OCI-LY7 (cell line): ENCODE measurements at regions not wholly inside any gene's neighbourhood (a gene's known extent, or its start where the extent isn't known, plus 50 kb on each side); places are given as distances from the start of the nearest gene placed in this dataset.
A peak's percentile ranks its signal among the peaks of the same experiment; 100 is the strongest.

ENCODE experiments used
- EZH2phosphoT487 ChIP-seq: fragments of 200-600 bp; sonication (generic); IDR thresholded peaks from 2 replicates; pipeline ENCODE4 v1.6.1; 2018; ENCODE audit warnings: low read depth, borderline replicate concordance, mild to moderate bottlenecking, mixed run types, antibody characterized with exemption, low read length, moderate library complexity, mixed read lengths
- TF ChIP-seq, protein P1 (sequence below): fragments of 200-600 bp; sonication (generic); conservative IDR thresholded peaks from 2 replicates; pipeline ENCODE4 v1.5.1; 2014; ENCODE audit warnings: mild to moderate bottlenecking, antibody characterized with exemption, low read length, moderate library complexity, mixed read lengths

DNA sequence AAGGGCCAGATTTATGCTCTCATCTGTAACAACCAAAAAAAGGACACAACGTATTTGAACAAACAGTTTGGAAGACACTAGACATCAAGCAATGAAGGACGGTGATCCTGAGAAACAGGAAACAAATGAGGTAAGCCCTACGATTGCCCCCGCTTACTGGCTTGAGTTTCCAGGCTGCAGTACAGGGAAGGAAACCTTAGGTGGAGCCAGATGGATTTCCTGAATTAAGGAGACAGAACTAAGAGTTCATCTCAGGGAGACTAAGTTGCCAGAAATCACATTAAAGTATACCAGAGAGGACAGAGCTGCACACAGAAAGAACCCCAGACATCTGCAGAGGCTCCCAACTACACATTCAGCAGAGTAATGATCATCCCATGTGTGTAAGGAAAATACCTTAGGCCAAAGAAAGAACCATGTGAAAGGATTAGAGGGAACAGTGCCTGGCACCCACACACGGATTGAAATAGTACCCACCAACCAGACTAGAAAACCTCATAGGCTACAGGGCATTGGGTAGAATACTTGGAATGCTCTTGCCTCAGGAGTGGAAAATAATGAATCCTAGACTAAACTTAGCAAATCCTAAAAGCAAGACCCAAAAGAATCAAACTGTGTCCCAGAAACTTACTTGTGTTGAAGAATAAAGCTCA, 99.3 kb upstream of the NIPBL start:
- TF ChIP-seq, protein P1, sequence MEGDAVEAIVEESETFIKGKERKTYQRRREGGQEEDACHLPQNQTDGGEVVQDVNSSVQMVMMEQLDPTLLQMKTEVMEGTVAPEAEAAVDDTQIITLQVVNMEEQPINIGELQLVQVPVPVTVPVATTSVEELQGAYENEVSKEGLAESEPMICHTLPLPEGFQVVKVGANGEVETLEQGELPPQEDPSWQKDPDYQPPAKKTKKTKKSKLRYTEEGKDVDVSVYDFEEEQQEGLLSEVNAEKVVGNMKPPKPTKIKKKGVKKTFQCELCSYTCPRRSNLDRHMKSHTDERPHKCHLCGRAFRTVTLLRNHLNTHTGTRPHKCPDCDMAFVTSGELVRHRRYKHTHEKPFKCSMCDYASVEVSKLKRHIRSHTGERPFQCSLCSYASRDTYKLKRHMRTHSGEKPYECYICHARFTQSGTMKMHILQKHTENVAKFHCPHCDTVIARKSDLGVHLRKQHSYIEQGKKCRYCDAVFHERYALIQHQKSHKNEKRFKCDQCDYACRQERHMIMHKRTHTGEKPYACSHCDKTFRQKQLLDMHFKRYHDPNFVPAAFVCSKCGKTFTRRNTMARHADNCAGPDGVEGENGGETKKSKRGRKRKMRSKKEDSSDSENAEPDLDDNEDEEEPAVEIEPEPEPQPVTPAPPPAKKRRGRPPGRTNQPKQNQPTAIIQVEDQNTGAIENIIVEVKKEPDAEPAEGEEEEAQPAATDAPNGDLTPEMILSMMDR, result peak; percentile 44; the same call in 1 of the 2 replicates
- TF ChIP-seq EZH2phosphoT487, result no peak
